HG02623 (cell line): ENCODE measurements at regions not wholly inside any gene's neighbourhood (a gene's known extent, or its start where the extent isn't known, plus 50 kb on each side); places are given as distances from the start of the nearest gene placed in this dataset.
"Not testable (repeated sequence)": the region's sequence is repeated elsewhere in the genome, so short reads cannot be mapped to it uniquely, and the experiment has no call there.

Experiments
- ATAC-seq: cut with Tn5 transposase; IDR thresholded peaks from one replicate; pipeline ENCODE4 v1.9.1; 2021; ENCODE audit warnings: moderate library complexity; ENCODE audit not compliant: unreplicated experiment

DNA sequence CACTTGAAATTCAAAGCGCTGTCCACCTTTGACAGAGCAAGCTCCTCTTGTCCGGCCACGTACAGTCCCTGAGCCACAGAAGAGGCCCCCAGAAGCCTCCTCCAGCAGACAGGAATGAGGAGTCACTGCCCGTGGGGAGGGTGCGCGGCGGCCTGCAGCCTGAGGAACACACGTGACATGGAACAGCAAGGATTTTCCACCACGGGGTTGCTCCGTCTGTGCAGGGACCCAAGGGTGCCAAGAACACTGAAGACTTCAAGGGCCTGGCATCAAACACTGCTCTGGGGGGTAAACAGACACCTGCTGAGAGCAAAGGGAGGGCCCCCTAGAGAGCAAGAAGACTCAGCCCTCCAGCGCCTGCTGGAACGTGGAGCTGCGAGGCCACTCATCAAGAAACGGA, 237.9 kb upstream of the SGCG start:
- ATAC-seq, result not testable (repeated sequence)

DNA sequence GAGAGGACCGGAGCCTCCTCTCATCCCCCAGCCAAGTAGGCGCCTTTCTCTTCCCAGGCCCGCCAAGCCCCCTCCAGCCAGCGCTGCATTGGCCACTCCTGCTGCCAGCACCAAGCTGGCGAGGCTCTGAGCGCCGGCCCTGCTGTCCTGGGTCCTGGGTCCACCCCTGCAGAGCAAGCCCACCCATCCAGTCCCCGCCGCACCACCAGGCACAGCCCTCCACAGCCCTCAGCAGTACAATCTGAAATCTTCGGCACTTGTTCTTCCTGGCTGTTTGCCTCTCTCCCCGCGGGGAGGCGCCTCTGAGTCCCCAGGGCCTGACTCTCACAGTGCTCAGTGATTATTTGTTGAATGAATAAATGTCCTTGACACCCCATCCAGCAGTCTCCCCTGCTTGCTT, 236.4 kb upstream of the SGCG start:
- ATAC-seq, result no peak

DNA sequence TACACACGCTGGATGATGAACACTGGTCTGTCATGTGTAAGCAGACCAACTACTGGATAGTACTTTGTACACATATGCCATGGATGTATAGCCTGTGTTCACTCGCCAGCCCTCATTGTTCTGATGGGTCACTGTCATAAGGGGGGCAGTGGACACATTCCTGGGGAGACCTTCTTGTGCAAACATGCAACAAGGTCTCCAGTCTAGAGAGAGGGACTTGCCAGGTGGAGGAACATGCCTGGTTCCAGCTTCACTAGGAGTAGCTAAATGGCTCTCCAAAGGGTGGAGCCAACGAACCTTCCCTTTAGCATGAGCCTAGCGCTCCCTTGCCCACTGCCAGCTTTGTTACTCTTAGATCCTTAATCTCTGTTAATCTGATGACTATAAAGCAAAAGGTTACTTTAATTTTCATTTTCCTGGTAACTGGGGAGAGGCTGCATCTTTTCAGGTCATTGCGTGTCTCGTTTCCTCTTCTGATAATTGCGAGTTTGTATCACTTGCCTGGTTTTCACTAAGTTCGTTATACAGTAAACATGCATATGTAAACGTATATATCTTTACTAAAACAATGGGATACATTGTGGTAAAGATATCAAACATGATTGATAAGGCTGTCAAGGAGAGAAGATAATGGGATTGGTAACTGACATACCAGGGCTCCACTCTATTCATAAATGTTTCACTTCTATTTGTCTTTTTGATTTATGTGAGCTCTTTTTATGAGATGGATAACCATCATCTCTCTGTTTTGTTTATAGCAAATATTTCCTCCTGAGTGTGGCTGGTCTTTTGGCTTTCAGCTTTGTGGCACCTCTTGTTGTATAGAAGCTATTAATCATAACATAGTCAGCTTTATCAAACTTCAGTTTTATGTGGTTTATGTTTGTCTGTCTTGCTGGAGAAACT, 235.2 kb upstream of the SGCG start:
- ATAC-seq, result no peak

DNA sequence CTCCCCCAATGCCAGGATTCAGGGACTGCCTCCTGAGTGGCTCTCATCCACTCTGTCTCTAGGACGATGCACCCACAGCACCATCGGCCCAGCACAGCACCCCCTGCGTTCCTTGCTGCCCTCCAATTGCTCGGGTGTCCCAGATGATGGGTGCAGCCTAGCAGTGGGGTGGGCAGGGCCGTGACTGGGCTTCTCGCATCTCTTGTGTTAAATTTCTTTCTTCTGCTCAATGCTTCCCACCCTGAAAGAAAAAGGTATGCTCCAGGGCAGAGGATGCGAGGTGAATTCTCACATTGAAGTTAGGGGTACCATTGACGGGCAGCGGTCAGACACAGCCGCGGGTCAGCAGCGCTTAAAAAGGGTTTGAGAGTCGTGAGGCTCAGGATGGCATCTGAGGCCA, 232.4 kb upstream of the SGCG start:
- no peak for ATAC-seq

DNA sequence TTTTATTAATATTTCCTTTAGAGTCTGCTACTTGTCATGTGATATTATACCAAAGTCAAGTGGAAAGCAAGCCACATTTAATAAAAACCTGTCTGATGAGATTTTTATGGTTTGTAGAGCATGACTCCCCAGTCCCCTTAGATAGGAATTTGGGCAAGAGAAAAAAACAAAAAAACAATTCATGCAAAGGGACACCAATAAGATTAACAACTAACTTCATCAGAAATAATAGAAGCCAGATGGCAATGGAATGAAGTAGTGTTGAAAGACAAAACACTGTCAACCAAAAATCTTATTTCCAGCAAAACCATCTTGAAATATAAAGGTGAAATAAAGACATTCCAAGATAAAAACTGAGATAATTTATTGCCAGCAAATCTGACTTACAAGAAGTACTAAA, 228.8 kb upstream of the SGCG start:
- not testable (repeated sequence) for ATAC-seq

DNA sequence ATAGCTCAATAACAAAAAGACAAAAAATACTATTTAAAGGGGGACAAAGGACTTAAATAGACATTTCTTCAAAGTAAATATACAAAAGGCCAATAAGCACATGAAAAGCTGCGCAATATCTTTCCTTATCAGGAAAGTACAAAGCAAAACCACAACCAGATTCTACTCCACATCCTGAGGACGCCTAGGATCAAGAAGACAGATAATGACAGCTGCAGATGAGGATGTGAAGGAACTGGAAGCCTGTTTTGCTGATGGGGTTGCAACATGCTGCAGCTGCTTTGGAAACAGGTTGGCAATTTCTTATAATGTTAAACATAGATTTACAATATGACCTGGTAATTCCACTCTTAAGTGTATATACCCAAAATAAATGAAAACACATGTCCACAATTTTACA, 225.6 kb upstream of the SGCG start:
- ATAC-seq, result not testable (repeated sequence)

DNA sequence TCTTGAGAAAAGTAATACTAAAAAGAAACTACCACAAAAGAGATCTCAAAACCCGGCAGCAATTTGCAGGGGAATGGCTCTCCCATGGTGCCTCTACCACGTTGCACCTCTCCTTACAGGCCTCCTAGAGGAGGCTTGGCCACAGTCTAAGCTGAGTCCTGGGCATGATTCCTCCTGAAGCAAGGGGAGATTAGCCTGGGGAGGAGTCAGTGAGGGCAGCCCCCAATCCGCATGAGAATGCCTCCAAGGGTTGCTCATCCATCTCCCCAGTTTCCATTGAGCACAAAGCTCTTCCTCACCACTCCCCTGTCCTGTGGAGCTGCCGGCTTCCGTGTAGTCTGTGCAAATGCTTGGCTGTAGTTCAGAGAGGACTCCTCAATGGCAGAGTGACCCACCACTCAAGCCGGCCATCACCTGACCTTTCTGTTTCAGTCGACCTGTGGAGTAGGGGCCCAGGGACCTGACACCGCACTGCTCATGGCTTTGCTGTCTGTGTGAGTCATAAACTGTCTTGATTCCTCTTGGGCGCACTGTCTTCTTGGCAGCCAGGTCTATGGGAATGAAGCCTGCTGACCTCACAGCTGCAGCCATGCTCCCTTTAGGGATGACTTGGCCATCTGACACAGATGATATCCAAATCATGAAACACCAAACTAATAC, 224.2 kb upstream of the SGCG start:
- ATAC-seq, result not testable (repeated sequence)

DNA sequence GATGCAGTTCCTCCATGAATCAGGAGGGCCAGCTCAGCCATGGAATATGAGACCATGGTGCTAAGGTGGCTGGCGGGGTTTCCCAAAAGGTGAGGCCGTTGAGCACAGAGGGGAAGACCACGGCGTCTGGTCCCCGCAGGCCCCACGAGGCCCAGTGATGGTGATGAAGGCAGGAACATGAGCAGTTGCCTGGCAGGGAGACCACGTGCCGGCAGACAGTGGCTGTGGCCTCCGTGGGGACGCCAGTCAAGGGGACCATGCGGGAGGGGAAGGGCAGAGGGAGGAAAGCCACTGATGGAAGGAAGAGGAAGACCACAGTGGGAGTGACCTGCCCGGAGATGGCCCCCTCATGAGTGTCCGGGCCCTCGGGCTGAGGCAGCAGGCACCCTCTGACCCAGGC, 220.9 kb upstream of the SGCG start:
- ATAC-seq, result not testable (repeated sequence)

DNA sequence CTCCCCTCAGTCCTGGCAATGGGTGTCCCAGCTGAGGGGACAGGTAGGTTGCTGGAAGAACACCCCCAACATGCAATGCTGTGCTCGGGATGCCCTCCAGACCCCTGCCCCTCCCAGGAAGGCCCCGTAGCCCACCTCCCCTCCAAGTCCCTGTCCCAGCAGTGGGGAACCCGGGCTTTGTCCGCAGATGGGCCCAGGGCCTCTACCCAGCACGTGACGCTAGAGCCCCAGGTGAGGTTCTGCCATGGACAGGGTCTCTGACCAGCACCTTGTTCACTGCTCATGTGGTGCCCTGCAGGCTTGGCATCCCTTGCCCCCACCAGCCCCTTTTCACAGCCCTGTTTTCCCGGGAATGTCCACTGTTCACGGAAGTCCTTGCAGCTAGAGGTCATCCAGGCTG, 220.0 kb upstream of the SGCG start:
- ATAC-seq, result no peak

DNA sequence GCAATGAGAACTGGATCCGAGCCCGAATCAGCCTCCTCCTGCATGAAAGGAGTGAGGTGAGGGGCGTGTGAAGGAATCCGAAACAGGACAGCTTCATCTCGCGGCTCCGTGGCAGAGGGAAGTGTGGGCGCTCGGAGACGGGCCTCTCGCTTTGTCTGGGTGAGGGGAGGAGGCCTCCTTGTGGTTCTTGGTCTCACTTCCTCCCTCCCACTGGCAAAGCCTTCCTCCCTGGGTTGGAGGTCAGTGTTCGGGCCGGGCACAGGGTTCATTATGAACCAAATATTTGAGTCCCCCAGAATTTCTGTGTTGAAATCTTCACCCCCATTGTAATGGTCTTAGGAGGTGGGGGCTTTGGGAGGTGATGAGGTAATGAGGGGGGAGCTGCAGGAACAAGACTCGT, 219.4 kb upstream of the SGCG start:
- ATAC-seq, result not testable (repeated sequence)

DNA sequence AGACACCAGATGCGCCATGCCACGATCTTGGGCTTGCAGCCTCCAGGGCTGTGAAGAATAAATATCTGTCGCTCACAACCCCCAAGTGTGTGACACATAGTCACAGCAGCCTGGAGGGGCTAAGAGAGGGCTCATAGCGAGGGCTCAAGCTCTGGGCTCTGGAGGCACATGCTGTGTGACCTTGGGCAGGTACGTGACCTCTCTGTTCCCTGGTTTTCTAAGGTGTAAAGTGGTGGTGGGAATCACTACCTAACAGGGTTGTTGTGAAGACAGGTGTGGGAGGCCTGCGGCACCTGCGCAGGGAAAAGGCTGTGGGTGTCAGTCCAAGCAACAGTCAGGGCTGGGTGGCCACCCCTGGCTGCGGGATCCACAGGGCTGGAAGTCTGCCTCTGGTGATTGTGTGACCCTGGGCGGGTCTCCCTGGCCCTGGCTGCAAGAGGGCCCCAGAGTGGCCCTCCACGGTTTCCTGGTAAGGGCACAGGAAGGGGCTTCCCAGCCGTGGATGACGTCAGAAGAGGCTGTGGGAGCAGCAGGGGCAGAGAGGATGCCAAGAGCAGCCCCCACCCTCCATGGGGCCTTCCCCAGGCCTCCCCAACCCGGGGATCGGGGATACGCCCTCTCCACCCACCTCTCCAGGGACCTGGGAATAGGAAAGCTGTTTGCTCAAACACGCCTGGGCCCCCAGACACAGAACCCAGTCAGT, 218.8 kb upstream of the SGCG start:
- no peak for ATAC-seq

DNA sequence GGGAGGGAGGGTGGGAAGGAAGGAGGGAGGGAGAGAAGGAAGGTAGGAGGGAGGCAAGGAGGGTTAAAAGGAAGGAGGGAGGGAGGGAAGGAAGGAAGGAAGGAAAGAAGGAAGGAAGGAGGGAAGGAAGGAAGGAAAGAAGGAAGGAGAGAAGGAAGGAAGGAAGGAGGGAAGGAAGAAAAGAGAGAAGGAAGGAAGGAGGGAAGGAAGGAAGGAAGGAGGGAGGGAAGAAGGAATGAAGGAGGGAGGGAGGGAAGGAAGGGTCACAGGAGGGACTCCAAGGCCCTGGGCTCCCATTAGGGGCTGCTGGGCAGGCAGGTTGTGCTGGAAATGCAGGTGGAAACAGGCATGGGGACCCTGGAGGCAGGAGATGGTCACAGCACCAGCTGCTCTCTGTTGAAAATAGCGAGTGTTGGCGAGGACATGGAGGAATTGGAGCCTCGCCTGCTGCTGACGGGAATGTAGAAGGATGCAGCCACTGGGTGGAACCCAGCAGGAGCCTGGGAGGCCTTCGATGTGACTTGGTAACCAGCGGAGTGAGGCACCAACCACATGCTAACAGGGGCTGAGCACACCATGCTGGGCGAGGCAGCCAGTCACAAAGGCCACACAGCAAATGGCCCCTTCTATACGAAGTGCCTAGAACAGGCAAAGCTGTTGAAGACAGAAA, 217.3 kb upstream of the SGCG start:
- not testable (repeated sequence) for ATAC-seq

DNA sequence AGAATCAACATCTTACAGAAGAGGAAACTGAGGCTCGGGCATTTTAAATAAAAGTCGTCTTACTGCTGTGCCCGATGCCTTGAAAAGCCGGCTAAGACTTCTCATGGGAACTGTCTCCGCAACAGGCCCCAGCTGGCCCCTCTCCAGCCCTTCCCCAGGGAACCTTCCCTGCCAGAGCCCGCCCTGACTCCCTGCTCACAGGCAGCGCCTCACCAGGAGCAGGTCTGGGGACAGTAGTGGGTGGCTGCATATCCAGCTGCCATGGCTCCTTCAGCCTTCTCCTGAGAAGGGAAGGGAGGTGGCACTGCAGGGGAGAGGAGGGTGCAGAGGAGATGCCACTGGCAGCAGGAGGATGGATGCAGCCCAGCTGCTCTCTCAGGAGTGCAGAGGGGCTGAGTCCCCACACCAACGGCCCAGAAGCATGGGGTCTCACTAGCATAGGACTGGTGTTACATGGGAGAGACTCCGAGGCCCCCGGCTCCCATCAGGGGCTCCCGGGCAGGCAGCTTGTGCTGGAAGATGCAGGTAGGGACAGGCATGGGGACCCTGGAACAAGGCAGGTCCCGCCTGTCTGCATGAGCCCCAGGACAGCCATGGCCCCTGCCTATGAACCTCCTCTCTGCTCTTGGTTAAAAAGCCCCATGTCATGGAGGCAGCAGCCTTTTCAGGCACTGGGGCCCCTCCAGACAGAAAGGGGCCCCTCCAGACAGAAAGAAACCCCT, 216.4 kb upstream of the SGCG start:
- ATAC-seq, result no peak

DNA sequence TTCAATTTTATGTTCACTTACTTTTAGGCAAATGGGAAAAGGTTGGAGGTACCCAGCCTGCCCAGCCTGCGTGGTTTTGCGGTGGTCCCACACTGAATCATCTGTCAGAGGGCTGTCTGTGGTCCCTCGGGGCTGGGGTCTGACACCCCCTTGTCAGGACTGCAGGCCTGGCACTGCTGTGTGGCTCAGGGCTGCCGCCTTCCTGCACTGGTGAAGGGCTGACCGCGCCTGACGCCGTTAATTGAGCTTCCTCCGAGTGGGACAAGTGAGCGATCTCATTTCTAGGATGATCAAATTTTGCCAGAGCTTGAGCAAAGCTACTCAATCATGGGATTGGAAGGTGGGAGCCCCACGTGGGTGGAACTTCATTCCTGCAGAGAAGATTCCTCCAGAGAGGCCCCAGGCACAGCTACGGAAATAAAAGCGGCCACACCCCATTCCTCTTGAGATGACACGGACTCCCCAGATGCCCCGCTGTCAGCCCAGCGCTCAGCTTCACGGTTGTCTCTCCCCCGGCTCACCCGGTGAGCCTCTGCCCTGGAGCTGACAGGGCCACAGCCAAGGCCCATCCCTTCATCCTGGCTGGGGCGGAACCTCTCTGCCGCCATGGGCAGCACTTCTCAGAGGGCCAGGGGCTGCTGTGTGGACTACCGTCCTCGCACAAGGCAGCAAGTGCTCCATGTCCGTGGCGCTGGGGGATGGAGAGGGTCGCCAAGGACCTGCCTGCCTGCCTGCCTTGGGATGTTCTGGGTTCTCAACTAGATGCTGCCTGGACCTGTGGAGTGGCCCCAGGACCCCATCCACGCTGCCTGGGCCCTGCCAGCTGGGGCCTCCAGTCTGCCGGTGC, 215.5 kb upstream of the SGCG start:
- ATAC-seq, result not testable (repeated sequence)

DNA sequence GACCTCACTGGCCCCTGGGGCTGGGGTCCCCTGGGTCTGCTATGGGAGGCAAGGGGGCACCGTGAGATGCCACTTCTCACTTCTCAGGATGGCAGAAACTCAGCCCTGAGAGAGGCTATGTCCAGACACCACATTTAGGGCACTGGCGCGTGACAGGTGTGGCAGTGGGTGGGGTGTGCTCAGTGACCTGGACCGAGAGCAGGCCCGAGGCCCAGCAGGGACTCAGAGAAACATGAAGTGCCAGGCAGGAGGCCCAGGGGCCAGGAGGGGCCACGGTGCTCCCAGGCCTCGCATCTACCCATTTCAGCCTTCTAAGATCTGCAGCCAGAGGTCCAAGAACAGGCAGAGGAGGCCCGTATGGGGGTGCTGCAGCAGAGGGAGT, 214.9 kb upstream of the SGCG start:
- not testable (repeated sequence) for ATAC-seq

DNA sequence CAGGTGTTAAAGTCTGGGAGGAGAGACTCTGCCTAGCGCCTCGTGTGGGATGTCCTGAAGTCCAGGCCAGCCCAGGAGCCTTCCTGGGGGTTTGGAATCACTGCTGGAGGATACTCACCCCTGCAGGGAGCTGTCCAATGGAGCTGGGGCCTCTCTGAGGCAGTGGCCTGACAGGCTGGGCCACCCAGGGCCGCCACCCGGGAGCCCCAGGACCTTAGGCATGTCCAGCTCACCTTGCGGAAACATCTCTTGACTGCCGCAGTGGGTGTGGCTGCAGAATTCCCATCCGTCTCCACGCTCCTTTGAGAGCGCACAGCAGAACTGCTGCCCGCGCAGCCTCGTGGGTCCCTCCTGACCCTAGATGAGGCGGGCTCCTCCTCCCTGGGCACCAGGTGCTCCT, 214.0 kb upstream of the SGCG start:
- not testable (repeated sequence) for ATAC-seq

DNA sequence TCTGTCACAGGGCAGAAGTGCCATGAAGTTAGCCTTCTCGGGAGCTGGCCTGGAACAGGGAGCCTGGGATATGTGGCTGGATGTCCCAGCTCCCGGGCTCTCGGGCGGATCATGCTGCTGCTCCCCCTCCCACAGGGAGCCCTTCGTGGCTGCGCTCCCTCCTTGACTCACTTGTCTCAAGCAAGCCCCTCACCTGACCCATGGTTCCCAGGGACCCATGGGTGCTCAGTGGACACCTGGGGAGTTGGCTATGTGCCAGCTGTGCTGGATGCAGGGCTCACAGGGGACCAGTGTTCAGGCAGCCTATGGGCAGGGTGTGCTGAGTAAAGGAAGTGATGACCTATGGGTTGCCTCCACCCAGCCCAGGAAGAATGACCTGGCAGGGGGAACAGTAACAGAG, 213.1 kb upstream of the SGCG start:
- no peak for ATAC-seq

DNA sequence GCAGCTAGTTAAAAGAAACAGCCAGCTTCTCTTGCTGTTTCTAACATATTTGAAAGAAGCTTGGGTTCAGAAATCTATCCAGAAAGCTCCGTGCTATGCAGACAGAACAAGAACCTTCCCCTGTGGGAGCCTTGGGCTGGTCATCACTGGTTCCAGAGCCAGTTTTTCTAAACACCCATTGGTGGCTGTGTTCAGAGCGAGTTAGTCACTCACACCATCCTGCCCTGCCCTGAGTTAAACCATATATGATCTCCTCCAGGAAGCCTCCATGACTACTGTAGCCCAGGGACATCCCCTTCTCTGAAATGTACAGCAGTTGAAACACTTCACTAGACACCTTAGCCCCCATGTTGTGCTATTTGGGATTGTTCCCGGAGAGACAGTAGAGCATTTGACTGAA, 200.8 kb upstream of the SGCG start:
- no peak for ATAC-seq

DNA sequence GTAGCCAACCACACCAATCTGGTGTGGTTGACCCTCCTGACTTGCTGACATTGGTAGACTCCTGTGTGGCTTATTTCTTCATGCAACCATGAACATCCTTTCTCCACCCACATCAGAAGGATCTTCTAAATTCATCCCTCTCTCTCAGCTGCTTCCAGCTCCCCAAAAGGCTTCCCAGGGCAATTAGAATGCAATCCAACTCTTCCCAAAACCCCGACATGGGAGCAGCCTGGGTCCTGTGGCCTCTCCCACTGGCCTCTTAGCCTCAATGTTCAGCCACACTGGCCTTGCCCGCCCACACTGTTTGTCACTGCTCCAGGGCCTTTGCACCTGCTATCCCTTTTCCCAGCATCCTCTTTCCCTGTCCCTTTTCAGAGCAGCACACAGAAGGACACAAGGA, 199.8 kb upstream of the SGCG start:
- no peak for ATAC-seq

DNA sequence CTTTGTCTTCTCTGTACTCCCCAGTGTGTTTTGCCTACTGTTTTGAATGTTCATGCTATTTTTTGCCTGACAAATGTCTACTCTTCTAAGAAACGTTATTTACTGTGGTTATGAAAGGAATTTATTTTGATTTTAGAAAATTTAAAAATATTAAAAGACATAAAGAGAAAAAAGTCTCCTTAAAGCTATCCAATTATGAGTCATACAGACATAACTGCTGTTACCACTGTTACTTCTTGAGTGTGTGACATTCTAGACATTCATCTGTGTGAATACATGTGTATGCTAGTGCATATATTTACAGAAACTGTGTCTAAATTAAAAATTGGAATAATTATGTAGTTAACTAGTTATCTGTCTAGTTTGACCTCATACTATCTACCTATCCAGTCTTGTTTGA, 187.6 kb upstream of the SGCG start:
- no peak for ATAC-seq
